Thyroid gland (tissue), 4 donors: ENCODE measurements at regions not wholly inside any gene's neighbourhood (a gene's known extent, or its start where the extent isn't known, plus 50 kb on each side); places are given as distances from the start of the nearest gene placed in this dataset.

ENCODE experiments used
- CTCF ChIP-seq, 6 experiments: fragments of 200-600 bp in 3 of 6; fragments of 450-650 bp in 3 of 6; sonication (generic) in 3 of 6; IDR thresholded peaks; one replicate each; pipeline ENCODE4 v1.5.1; 2016 to 2019; ENCODE audit warnings: antibody characterized with exemption in 6 of 6, mild to moderate bottlenecking in 2 of 6, inconsistent platforms in 1 of 6, moderate library complexity in 1 of 6
- POLR2A ChIP-seq, 2 donors: fragments of 450-650 bp; IDR thresholded peaks; one replicate each; pipeline ENCODE4 v1.6.1; 2017; ENCODE audit warnings: antibody characterized with exemption in 2 of 2, mild to moderate bottlenecking in 2 of 2, moderate library complexity in 1 of 2

- TF ChIP-seq POLR2A (IDR thresholded peaks at IDR 0.05), result no peak
- no peak for TF ChIP-seq CTCF (IDR thresholded peaks at IDR 0.05)
Measured at GRCh38 chr1:209010475-209011230, 572.9 kb upstream of the CAMK1G start.
